NB4 (cell line): ENCODE measurements at regions not wholly inside any gene's neighbourhood (a gene's known extent, or its start where the extent isn't known, plus 50 kb on each side); places are given as distances from the start of the nearest gene placed in this dataset.

Source experiments
- DNase-seq: peaks from one replicate; pipeline ENCODE4 v3.0.0; 2010; ENCODE audit warnings: low read depth
- H3K4me3 ChIP-seq: one replicate; pipeline ENCODE4 v1.5.1; 2011; ENCODE audit warnings: mild to moderate bottlenecking, low read depth, low read length, moderate library complexity
- MYC ChIP-seq: IDR thresholded peaks from 2 replicates; pipeline ENCODE4 v1.6.1; 2011; ENCODE audit warnings: low read depth, low read length
- POLR2A ChIP-seq: IDR thresholded peaks from 2 replicates; pipeline ENCODE4 v1.6.1; 2011; ENCODE audit warnings: mild to moderate bottlenecking; ENCODE audit not compliant: insufficient read length; ENCODE audit errors: extremely low read depth
- TF ChIP-seq, protein P1 (sequence below): IDR thresholded peaks from 2 replicates; pipeline ENCODE4 v1.6.1; 2011; ENCODE audit warnings: low read depth, low read length
- TF ChIP-seq, protein P2 (sequence below): IDR thresholded peaks from one replicate; pipeline ENCODE4 v1.5.1; 2012; ENCODE audit warnings: low read depth, low read length

GRCh38 chr4:31054295-31054694 is 334.1 kb downstream of the PCDH7 start:
- TF ChIP-seq POLR2A = no peak
- TF ChIP-seq, protein P1, sequence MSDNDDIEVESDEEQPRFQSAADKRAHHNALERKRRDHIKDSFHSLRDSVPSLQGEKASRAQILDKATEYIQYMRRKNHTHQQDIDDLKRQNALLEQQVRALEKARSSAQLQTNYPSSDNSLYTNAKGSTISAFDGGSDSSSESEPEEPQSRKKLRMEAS = no peak
- TF ChIP-seq, protein P2, sequence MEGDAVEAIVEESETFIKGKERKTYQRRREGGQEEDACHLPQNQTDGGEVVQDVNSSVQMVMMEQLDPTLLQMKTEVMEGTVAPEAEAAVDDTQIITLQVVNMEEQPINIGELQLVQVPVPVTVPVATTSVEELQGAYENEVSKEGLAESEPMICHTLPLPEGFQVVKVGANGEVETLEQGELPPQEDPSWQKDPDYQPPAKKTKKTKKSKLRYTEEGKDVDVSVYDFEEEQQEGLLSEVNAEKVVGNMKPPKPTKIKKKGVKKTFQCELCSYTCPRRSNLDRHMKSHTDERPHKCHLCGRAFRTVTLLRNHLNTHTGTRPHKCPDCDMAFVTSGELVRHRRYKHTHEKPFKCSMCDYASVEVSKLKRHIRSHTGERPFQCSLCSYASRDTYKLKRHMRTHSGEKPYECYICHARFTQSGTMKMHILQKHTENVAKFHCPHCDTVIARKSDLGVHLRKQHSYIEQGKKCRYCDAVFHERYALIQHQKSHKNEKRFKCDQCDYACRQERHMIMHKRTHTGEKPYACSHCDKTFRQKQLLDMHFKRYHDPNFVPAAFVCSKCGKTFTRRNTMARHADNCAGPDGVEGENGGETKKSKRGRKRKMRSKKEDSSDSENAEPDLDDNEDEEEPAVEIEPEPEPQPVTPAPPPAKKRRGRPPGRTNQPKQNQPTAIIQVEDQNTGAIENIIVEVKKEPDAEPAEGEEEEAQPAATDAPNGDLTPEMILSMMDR = no peak
- TF ChIP-seq MYC = no peak
- H3K4me3 ChIP-seq = no peak overlapping the region
- no peak for DNase-seq

DNA sequence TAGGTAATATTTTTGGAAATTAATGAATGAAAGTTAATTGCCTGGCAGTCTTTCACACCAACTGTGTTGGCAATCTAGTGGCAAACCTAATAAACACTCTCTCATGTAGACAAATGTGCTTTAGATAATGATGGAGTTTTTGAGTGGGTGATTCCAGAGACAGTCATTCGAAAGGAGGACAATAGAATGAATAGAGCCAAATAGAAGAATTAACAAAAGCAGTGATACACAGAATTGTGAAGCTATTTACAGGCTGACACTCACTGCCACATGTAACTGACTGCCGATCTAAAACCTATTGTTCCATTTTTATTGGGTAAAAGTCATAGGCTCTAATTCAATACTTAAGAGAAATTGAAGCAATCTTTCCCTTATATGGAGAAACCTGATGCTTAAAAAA is 338.5 kb downstream of the PCDH7 start:
- DNase-seq = no peak
- TF ChIP-seq, protein P1 = no peak
- TF ChIP-seq MYC (no peak), POLR2A (no peak)
- TF ChIP-seq, protein P2 = no peak
- H3K4me3 ChIP-seq = no peak overlapping the region

GRCh38 chr4:31059753-31060522 is 339.8 kb downstream of the PCDH7 start:
- no peak overlapping the region for H3K4me3 ChIP-seq
- TF ChIP-seq, protein P1 = no peak
- TF ChIP-seq, protein P2 = no peak
- TF ChIP-seq MYC = no peak
- no peak for TF ChIP-seq POLR2A
- DNase-seq = no peak

DNA sequence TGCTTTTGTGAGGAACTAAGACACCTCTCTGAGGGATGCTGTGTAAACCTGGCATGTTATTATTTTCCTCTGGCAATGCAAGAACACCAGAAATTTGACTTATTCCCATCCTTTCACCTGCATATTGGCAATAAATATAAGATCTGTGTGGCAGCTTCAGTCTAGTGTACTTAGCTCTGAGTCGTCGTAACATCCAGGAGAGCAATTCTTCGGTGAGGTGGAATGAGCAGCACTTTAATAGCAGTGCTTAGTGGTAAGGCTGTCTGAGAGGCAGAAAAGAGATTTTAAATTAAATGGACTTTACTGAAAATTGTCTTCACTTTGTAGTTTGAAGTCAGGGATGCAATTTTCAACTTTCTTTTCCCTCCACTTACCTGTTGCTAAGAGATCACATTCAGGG is 344.9 kb downstream of the PCDH7 start:
- DNase-seq = no peak
- TF ChIP-seq MYC (no peak), POLR2A (no peak)
- TF ChIP-seq, protein P1 = no peak
- TF ChIP-seq, protein P2 = no peak
- no peak overlapping the region for H3K4me3 ChIP-seq

GRCh38 chr4:31068257-31069075 is 348.3 kb downstream of the PCDH7 start:
- no peak overlapping the region for H3K4me3 ChIP-seq
- DNase-seq = no peak
- TF ChIP-seq, protein P2 = no peak
- no peak for TF ChIP-seq MYC
- TF ChIP-seq POLR2A = no peak
- TF ChIP-seq, protein P1 = no peak
